HG03103 (cell line): ENCODE measurements at regions not wholly inside any gene's neighbourhood (a gene's known extent, or its start where the extent isn't known, plus 50 kb on each side); places are given as distances from the start of the nearest gene placed in this dataset.
"Not testable (repeated sequence)": the region's sequence is repeated elsewhere in the genome, so short reads cannot be mapped to it uniquely, and the experiment has no call there.

Experiments used
- ATAC-seq: cut with Tn5 transposase; IDR thresholded peaks from one replicate; pipeline ENCODE4 v1.9.1; 2021; ENCODE audit warnings: low read depth; ENCODE audit not compliant: unreplicated experiment

GRCh38 chr16:31718998-31719397 is 154.6 kb upstream of the ZNF267 start:
- ATAC-seq = no peak

- ATAC-seq = no peak
Observed at GRCh38 chr16:31727553-31727952, 146.1 kb upstream of the ZNF267 start.

- ATAC-seq = no peak
Observed at GRCh38 chr16:31734265-31734664, 139.3 kb upstream of the ZNF267 start.

- not testable (repeated sequence) for ATAC-seq
Observed at GRCh38 chr16:31745098-31745497, 128.5 kb upstream of the ZNF267 start.

- no peak for ATAC-seq
Observed at GRCh38 chr16:31745900-31746299, 127.7 kb upstream of the ZNF267 start.

- no peak for ATAC-seq
Observed at GRCh38 chr16:31754998-31755615, 118.5 kb upstream of the ZNF267 start.

GRCh38 chr16:31764103-31764502 is 109.5 kb upstream of the ZNF267 start:
- ATAC-seq = no peak

GRCh38 chr16:31767267-31767666 is 106.3 kb upstream of the ZNF267 start:
- ATAC-seq = no peak

- no peak for ATAC-seq
Observed at GRCh38 chr16:31780342-31780741, 93.3 kb upstream of the ZNF267 start.

GRCh38 chr16:31785126-31785525 is 88.5 kb upstream of the ZNF267 start:
- ATAC-seq = no peak

GRCh38 chr16:31807086-31807485 is 66.5 kb upstream of the ZNF267 start:
- ATAC-seq = no peak

- no peak for ATAC-seq
Observed at GRCh38 chr16:31810863-31811262, 62.7 kb upstream of the ZNF267 start.

- not testable (repeated sequence) for ATAC-seq
Observed at GRCh38 chr16:31816141-31816540, 57.5 kb upstream of the ZNF267 start.

GRCh38 chr16:31819386-31819785 is 54.2 kb upstream of the ZNF267 start:
- ATAC-seq = no peak

GRCh38 chr16:31819948-31820347 is 53.7 kb upstream of the ZNF267 start:
- no peak for ATAC-seq
